ENCODE measurements at regions not wholly inside any gene's neighbourhood (a gene's known extent, or its start where the extent isn't known, plus 50 kb on each side); places are given as distances from the start of the nearest gene placed in this dataset.
"Not testable (repeated sequence)": the region's sequence is repeated elsewhere in the genome, so short reads cannot be mapped to it uniquely, and the experiment has no call there.

- Histone ChIP-seq H3K9me3 (replicated peaks; ENCODE audit: control insufficient read depth, low read depth, low read length) (no peaks in the 10 kb centered on the region), H3K27ac (ENCODE audit: low read length) (no peak overlapping the region), H3K27me3 (ENCODE audit: control insufficient read depth, insufficient read depth, low read length) (no peaks in the 10 kb centered on the region), H3K4me3 (ENCODE audit: low read length) (no peak overlapping the region), H3K4me1 (ENCODE audit: control insufficient read depth, insufficient read depth, low read length) (no peaks in the 10 kb centered on the region), H3K36me3 (ENCODE audit: control insufficient read depth, insufficient read depth, low read length) (no peaks in the 10 kb centered on the region)
- DNase-seq, result no peak
- WGBS (ENCODE audit: insufficient coverage), result no CpG with 5 or more reads among the region's 1 CpG
These were observed 438.2 kb upstream of the FAR2 start for GRCh38 chr12:28710882-28711281.

DNA sequence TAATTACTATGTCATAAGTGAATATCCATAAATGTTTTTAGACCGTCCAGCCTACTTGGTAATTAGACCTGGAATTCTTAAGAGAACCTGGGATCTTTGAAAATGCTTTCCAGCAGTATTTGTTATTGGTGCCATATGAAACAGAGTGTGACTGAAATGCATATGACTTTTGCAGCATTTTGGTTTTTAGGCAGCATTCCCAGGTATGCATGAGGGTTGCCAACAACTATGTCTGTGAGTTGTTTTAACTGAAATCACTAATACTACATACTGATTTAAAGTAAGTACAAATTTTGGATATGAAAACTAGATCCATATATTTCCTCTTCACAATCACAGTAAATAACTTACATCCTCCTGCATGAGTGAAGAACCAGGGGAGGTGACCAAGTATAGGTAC is 437.7 kb upstream of the FAR2 start:
- Histone ChIP-seq H3K9me3 (replicated peaks; ENCODE audit: control insufficient read depth, low read depth, low read length) (no peaks in the 10 kb centered on the region), H3K27ac (ENCODE audit: low read length) (no peak overlapping the region), H3K4me1 (ENCODE audit: control insufficient read depth, insufficient read depth, low read length) (no peaks in the 10 kb centered on the region), H3K36me3 (ENCODE audit: control insufficient read depth, insufficient read depth, low read length) (no peaks in the 10 kb centered on the region), H3K4me3 (ENCODE audit: low read length) (no peak overlapping the region), H3K27me3 (ENCODE audit: control insufficient read depth, insufficient read depth, low read length) (no peaks in the 10 kb centered on the region)
- no peak for DNase-seq
- WGBS (ENCODE audit: insufficient coverage), result no CpG with 5 or more reads among the region's 1 CpG

GRCh38 chr12:28742791-28743190 is 406.3 kb upstream of the FAR2 start:
- no peaks in the 10 kb centered on the region for H3K27me3 ChIP-seq (ENCODE audit: control insufficient read depth, insufficient read depth, low read length)
- H3K27ac ChIP-seq (ENCODE audit: low read length), result no peak overlapping the region
- no peak overlapping the region for H3K4me3 ChIP-seq (ENCODE audit: low read length)

GRCh38 chr12:28746734-28747325 is 402.2 kb upstream of the FAR2 start:
- H3K27ac ChIP-seq (ENCODE audit: low read length), result no peak overlapping the region
- no peaks in the 10 kb centered on the region for H3K9me3 ChIP-seq (replicated peaks; ENCODE audit: control insufficient read depth, low read depth, low read length)
- no peaks in the 10 kb centered on the region for H3K4me1 ChIP-seq (ENCODE audit: control insufficient read depth, insufficient read depth, low read length)
- H3K4me3 ChIP-seq (ENCODE audit: low read length), result no peak overlapping the region
- 93% methylated on average over 2 of the region's 3 CpGs for WGBS (ENCODE audit: insufficient coverage)
- no peaks in the 10 kb centered on the region for H3K27me3 ChIP-seq (ENCODE audit: control insufficient read depth, insufficient read depth, low read length)
- no peak for DNase-seq
- no peaks in the 10 kb centered on the region for H3K36me3 ChIP-seq (ENCODE audit: control insufficient read depth, insufficient read depth, low read length)

More at GRCh38 chr12:28742791-28743190, 406.3 kb upstream of the FAR2 start:
- Histone ChIP-seq H3K4me1 (ENCODE audit: control insufficient read depth, insufficient read depth, low read length) (no peaks in the 10 kb centered on the region), H3K9me3 (replicated peaks; ENCODE audit: control insufficient read depth, low read depth, low read length) (no peaks in the 10 kb centered on the region), H3K36me3 (ENCODE audit: control insufficient read depth, insufficient read depth, low read length) (no peaks in the 10 kb centered on the region)
- no peak for DNase-seq

GRCh38 chr12:28750946-28751685 is 398.0 kb upstream of the FAR2 start:
- no CpG with 5 or more reads among the region's 1 CpG for WGBS (ENCODE audit: insufficient coverage)
- H3K4me1 ChIP-seq (ENCODE audit: control insufficient read depth, insufficient read depth, low read length), result no peaks in the 10 kb centered on the region
- no peaks in the 10 kb centered on the region for H3K27me3 ChIP-seq (ENCODE audit: control insufficient read depth, insufficient read depth, low read length)
- H3K4me3 ChIP-seq (ENCODE audit: low read length), result no peak overlapping the region
- no peak overlapping the region for H3K27ac ChIP-seq (ENCODE audit: low read length)
- H3K36me3 ChIP-seq (ENCODE audit: control insufficient read depth, insufficient read depth, low read length), result no peaks in the 10 kb centered on the region
- no peaks in the 10 kb centered on the region for H3K9me3 ChIP-seq (replicated peaks; ENCODE audit: control insufficient read depth, low read depth, low read length)
- peak; percentile 74 for DNase-seq

- Histone ChIP-seq H3K4me3 (ENCODE audit: low read length) (no peak overlapping the region), H3K4me1 (ENCODE audit: control insufficient read depth, insufficient read depth, low read length) (no peaks in the 10 kb centered on the region), H3K27ac (ENCODE audit: low read length) (no peak overlapping the region), H3K36me3 (ENCODE audit: control insufficient read depth, insufficient read depth, low read length) (no peaks in the 10 kb centered on the region), H3K27me3 (ENCODE audit: control insufficient read depth, insufficient read depth, low read length) (no peaks in the 10 kb centered on the region), H3K9me3 (replicated peaks; ENCODE audit: control insufficient read depth, low read depth, low read length) (no peaks in the 10 kb centered on the region)
- WGBS (ENCODE audit: insufficient coverage), result 55% methylated on average over 1 of the region's 1 CpG
- DNase-seq, result no peak
These were observed 394.1 kb upstream of the FAR2 start for GRCh38 chr12:28755027-28755426.

- Histone ChIP-seq H3K4me3 (ENCODE audit: low read length) (no peak overlapping the region), H3K9me3 (replicated peaks; ENCODE audit: control insufficient read depth, low read depth, low read length) (no peaks in the 10 kb centered on the region), H3K27me3 (ENCODE audit: control insufficient read depth, insufficient read depth, low read length) (no peaks in the 10 kb centered on the region), H3K4me1 (ENCODE audit: control insufficient read depth, insufficient read depth, low read length) (no peaks in the 10 kb centered on the region), H3K36me3 (ENCODE audit: control insufficient read depth, insufficient read depth, low read length) (no peaks in the 10 kb centered on the region), H3K27ac (ENCODE audit: low read length) (no peak overlapping the region)
- WGBS (ENCODE audit: insufficient coverage), result 80% methylated on average over 1 of the region's 1 CpG
- DNase-seq, result no peak
These were observed 389.7 kb upstream of the FAR2 start for GRCh38 chr12:28759333-28759732.

- H3K36me3 ChIP-seq (ENCODE audit: control insufficient read depth, insufficient read depth, low read length); H3K4me3 ChIP-seq (ENCODE audit: low read length); DNase-seq; H3K27ac ChIP-seq (ENCODE audit: low read length); H3K9me3 ChIP-seq (replicated peaks; ENCODE audit: control insufficient read depth, low read depth, low read length); H3K27me3 ChIP-seq (ENCODE audit: control insufficient read depth, insufficient read depth, low read length); H3K4me1 ChIP-seq (ENCODE audit: control insufficient read depth, insufficient read depth, low read length): not testable (repeated sequence)
- 95% methylated on average over 19 of the region's 33 CpGs for WGBS (ENCODE audit: insufficient coverage)
These were observed 388.8 kb upstream of the FAR2 start for GRCh38 chr12:28760040-28760903.

GRCh38 chr12:28761897-28762296 is 387.2 kb upstream of the FAR2 start:
- no CpG with 5 or more reads among the region's 5 CpGs for WGBS (ENCODE audit: insufficient coverage)

GRCh38 chr12:28766398-28766797 is 382.7 kb upstream of the FAR2 start:
- no peak overlapping the region for H3K27ac ChIP-seq (ENCODE audit: low read length)
- WGBS (ENCODE audit: insufficient coverage), result no CpG with 5 or more reads among the region's 1 CpG
- no peak for DNase-seq
- H3K4me3 ChIP-seq (ENCODE audit: low read length), result no peak overlapping the region
- H3K27me3 ChIP-seq (ENCODE audit: control insufficient read depth, insufficient read depth, low read length), result no peaks in the 10 kb centered on the region
- H3K9me3 ChIP-seq (replicated peaks; ENCODE audit: control insufficient read depth, low read depth, low read length), result no peaks in the 10 kb centered on the region
- H3K4me1 ChIP-seq (ENCODE audit: control insufficient read depth, insufficient read depth, low read length), result no peaks in the 10 kb centered on the region
- H3K36me3 ChIP-seq (ENCODE audit: control insufficient read depth, insufficient read depth, low read length), result no peaks in the 10 kb centered on the region

More at GRCh38 chr12:28761897-28762296, 387.2 kb upstream of the FAR2 start:
- not testable (repeated sequence) for H3K9me3 ChIP-seq (replicated peaks; ENCODE audit: control insufficient read depth, low read depth, low read length); H3K27me3 ChIP-seq (ENCODE audit: control insufficient read depth, insufficient read depth, low read length); DNase-seq; H3K36me3 ChIP-seq (ENCODE audit: control insufficient read depth, insufficient read depth, low read length); H3K4me3 ChIP-seq (ENCODE audit: low read length); H3K27ac ChIP-seq (ENCODE audit: low read length); H3K4me1 ChIP-seq (ENCODE audit: control insufficient read depth, insufficient read depth, low read length)
